Immature natural killer cell (primary cell): ENCODE measurements at regions not wholly inside any gene's neighbourhood (a gene's known extent, or its start where the extent isn't known, plus 50 kb on each side); places are given as distances from the start of the nearest gene placed in this dataset.

ENCODE experiments used
- DNase-seq, 3 donors: peaks; one replicate each; pipeline ENCODE4 v3.0.0; 2022; ENCODE audit warnings: mixed read lengths in 1 of 3
- H3K27ac Mint-ChIP-seq, 6 donors: one replicate each; pipeline ENCODE4 v1.8.0; 2020; ENCODE audit warnings: mixed read lengths in 6 of 6, mild to moderate bottlenecking in 5 of 6, inconsistent platforms in 4 of 6, moderate library complexity in 3 of 6
- H3K27me3 Mint-ChIP-seq, 3 donors: one replicate each; pipeline ENCODE4 v1.8.0; 2020 to 2021; ENCODE audit warnings: low read depth in 3 of 3, mild to moderate bottlenecking in 3 of 3, mixed read lengths in 3 of 3, moderate library complexity in 3 of 3, inconsistent platforms in 1 of 3
- H3K36me3 Mint-ChIP-seq, 3 donors: one replicate each; pipeline ENCODE4 v1.8.0; 2020; ENCODE audit warnings: mixed read lengths in 3 of 3, inconsistent platforms in 2 of 3, mild to moderate bottlenecking in 2 of 3
- H3K4me1 Mint-ChIP-seq, 2 donors: one replicate each; pipeline ENCODE4 v1.8.0; 2020; ENCODE audit warnings: inconsistent platforms in 2 of 2, mild to moderate bottlenecking in 2 of 2, mixed read lengths in 2 of 2, moderate library complexity in 1 of 2
- H3K4me3 Mint-ChIP-seq, 5 donors: one replicate each; pipeline ENCODE4 v1.8.0; 2020; ENCODE audit warnings: mild to moderate bottlenecking in 5 of 5, mixed read lengths in 5 of 5, inconsistent platforms in 3 of 5, moderate library complexity in 3 of 5
- H3K9me3 Mint-ChIP-seq, 6 donors: one replicate each; pipeline ENCODE4 v1.8.0; 2020; ENCODE audit warnings: mild to moderate bottlenecking in 6 of 6, mixed read lengths in 6 of 6, inconsistent platforms in 4 of 6, moderate library complexity in 3 of 6

- no peak for DNase-seq
- Mint-ChIP-seq H3K4me1 (no peaks in the 10 kb centered on the region), H3K9me3 (peaks cover 0 to 3% (median 0%) of the 10 kb centered on the region in 6 donors), H3K27ac (no peak overlapping the region), H3K27me3 (peaks cover 3 to 15% (median 11%) of the 10 kb centered on the region in 3 donors), H3K36me3 (no peaks in the 10 kb centered on the region), H3K4me3 (no peak overlapping the region)
These were observed 238.2 kb upstream of the AGAP1 start for GRCh38 chr2:235255693-235256092.

GRCh38 chr2:235257590-235257989 lies 236.3 kb upstream of the AGAP1 start:
- no peak overlapping the region for H3K4me3 Mint-ChIP-seq
- H3K4me1 Mint-ChIP-seq = no peaks in the 10 kb centered on the region
- peaks cover 3 to 13% (median 5%) of the 10 kb centered on the region in 3 donors for H3K27me3 Mint-ChIP-seq
- H3K9me3 Mint-ChIP-seq = peaks cover 0 to 3% (median 0%) of the 10 kb centered on the region in 6 donors
- no peaks in the 10 kb centered on the region for H3K36me3 Mint-ChIP-seq
- DNase-seq = no peak
- no peak overlapping the region for H3K27ac Mint-ChIP-seq

- no peak for DNase-seq
- Mint-ChIP-seq H3K4me3 (no peak overlapping the region), H3K36me3 (peaks cover 0 to 4% (median 0%) of the 10 kb centered on the region in 3 donors), H3K9me3 (peaks cover 0 to 5% (median 0%) of the 10 kb centered on the region in 6 donors), H3K27me3 (peaks cover 8 to 15% (median 10%) of the 10 kb centered on the region in 3 donors), H3K27ac (no peak overlapping the region), H3K4me1 (no peaks in the 10 kb centered on the region)
These were observed 231.1 kb upstream of the AGAP1 start for GRCh38 chr2:235262750-235263149.

- Mint-ChIP-seq H3K4me3 (no peak overlapping the region), H3K27ac (no peak overlapping the region), H3K4me1 (peaks cover 0 to 3% of the 10 kb centered on the region in 2 donors), H3K36me3 (peaks cover 0 to 4% (median 0%) of the 10 kb centered on the region in 3 donors), H3K9me3 (peaks cover 0 to 7% (median 0%) of the 10 kb centered on the region in 6 donors), H3K27me3 (peaks cover 8 to 15% (median 13%) of the 10 kb centered on the region in 3 donors)
- no peak for DNase-seq
These were observed 230.4 kb upstream of the AGAP1 start for GRCh38 chr2:235263205-235264120.

GRCh38 chr2:235264121-235264493 lies 229.7 kb upstream of the AGAP1 start:
- peaks cover 12 to 18% (median 15%) of the 10 kb centered on the region in 3 donors for H3K27me3 Mint-ChIP-seq

GRCh38 chr2:235264512-235264911 lies 229.3 kb upstream of the AGAP1 start:
- Mint-ChIP-seq H3K27me3 (peaks cover 12 to 20% (median 16%) of the 10 kb centered on the region in 3 donors), H3K27ac (no peak overlapping the region), H3K9me3 (peaks cover 0 to 7% (median 0%) of the 10 kb centered on the region in 6 donors), H3K36me3 (peaks cover 0 to 4% (median 0%) of the 10 kb centered on the region in 3 donors), H3K4me3 (no peak overlapping the region), H3K4me1 (peaks cover under 1 to 7% of the 10 kb centered on the region in 2 donors)
- no peak for DNase-seq

More at GRCh38 chr2:235264121-235264493, 229.7 kb upstream of the AGAP1 start:
- Mint-ChIP-seq H3K4me3 (no peak overlapping the region), H3K9me3 (peaks cover 0 to 7% (median 0%) of the 10 kb centered on the region in 6 donors), H3K27ac (no peak overlapping the region), H3K4me1 (peaks cover 0 to 7% of the 10 kb centered on the region in 2 donors), H3K36me3 (peaks cover 0 to 4% (median 0%) of the 10 kb centered on the region in 3 donors)
- DNase-seq = no peak

GRCh38 chr2:235265348-235265965 lies 228.4 kb upstream of the AGAP1 start:
- no peak for DNase-seq
- H3K36me3 Mint-ChIP-seq = peaks cover 0 to 4% (median 0%) of the 10 kb centered on the region in 3 donors
- peaks cover 14 to 26% (median 16%) of the 10 kb centered on the region in 3 donors for H3K27me3 Mint-ChIP-seq
- H3K4me1 Mint-ChIP-seq = peaks cover 7 to 14% of the 10 kb centered on the region in 2 donors
- peaks cover 0 to 8% (median 0%) of the 10 kb centered on the region in 6 donors for H3K9me3 Mint-ChIP-seq
- no peak overlapping the region for H3K4me3 Mint-ChIP-seq
- no peak overlapping the region for H3K27ac Mint-ChIP-seq

- peaks cover 0 to 10% (median 0%) of the 10 kb centered on the region in 6 donors for H3K9me3 Mint-ChIP-seq
- H3K27me3 Mint-ChIP-seq = peaks cover 13 to 32% (median 18%) of the 10 kb centered on the region in 3 donors
- H3K27ac Mint-ChIP-seq = no peak overlapping the region
- H3K4me1 Mint-ChIP-seq = peaks cover 24 to 32% of the 10 kb centered on the region in 2 donors
- H3K4me3 Mint-ChIP-seq = peak overlapping the region in 1 of 5 donors; percentile 21
- H3K36me3 Mint-ChIP-seq = peaks cover 0 to 4% (median 0%) of the 10 kb centered on the region in 3 donors
- no peak for DNase-seq
These were observed 226.6 kb upstream of the AGAP1 start for GRCh38 chr2:235267251-235267650.

GRCh38 chr2:235268535-235268934 lies 225.3 kb upstream of the AGAP1 start:
- H3K36me3 Mint-ChIP-seq = peaks cover 0 to 4% (median 0%) of the 10 kb centered on the region in 3 donors
- no peak overlapping the region for H3K27ac Mint-ChIP-seq
- no peak overlapping the region for H3K4me3 Mint-ChIP-seq
- peaks cover 0 to 10% (median 0%) of the 10 kb centered on the region in 6 donors for H3K9me3 Mint-ChIP-seq
- H3K4me1 Mint-ChIP-seq = peaks cover 24 to 33% of the 10 kb centered on the region in 2 donors
- no peak for DNase-seq
- peaks cover 13 to 33% (median 20%) of the 10 kb centered on the region in 3 donors for H3K27me3 Mint-ChIP-seq

- H3K27me3 Mint-ChIP-seq = peaks cover 22 to 37% (median 23%) of the 10 kb centered on the region in 3 donors
- peaks cover 0 to 4% (median 0%) of the 10 kb centered on the region in 3 donors for H3K36me3 Mint-ChIP-seq
- peaks cover 24 to 33% of the 10 kb centered on the region in 2 donors for H3K4me1 Mint-ChIP-seq
- peaks cover 0 to 14% (median 5%) of the 10 kb centered on the region in 6 donors for H3K9me3 Mint-ChIP-seq
- DNase-seq = no peak
- peak overlapping the region in 2 of 5 donors; percentile 38 to 49 for H3K4me3 Mint-ChIP-seq
- peak overlapping the region in 1 of 6 donors; percentile 32 for H3K27ac Mint-ChIP-seq
These were observed 223.6 kb upstream of the AGAP1 start for GRCh38 chr2:235270291-235270690.

GRCh38 chr2:235270956-235271355 lies 222.9 kb upstream of the AGAP1 start:
- peaks cover 24 to 33% of the 10 kb centered on the region in 2 donors for H3K4me1 Mint-ChIP-seq

GRCh38 chr2:235271936-235272335 lies 221.9 kb upstream of the AGAP1 start:
- H3K36me3 Mint-ChIP-seq = peaks cover 0 to 4% (median 0%) of the 10 kb centered on the region in 3 donors
- H3K4me3 Mint-ChIP-seq = no peak overlapping the region
- H3K9me3 Mint-ChIP-seq = peaks cover 0 to 19% (median 4%) of the 10 kb centered on the region in 6 donors
- peaks cover 24 to 33% of the 10 kb centered on the region in 2 donors for H3K4me1 Mint-ChIP-seq
- peak overlapping the region in 1 of 6 donors; percentile 6 for H3K27ac Mint-ChIP-seq
- no peak for DNase-seq
- peaks cover 17 to 39% (median 19%) of the 10 kb centered on the region in 3 donors for H3K27me3 Mint-ChIP-seq

More at GRCh38 chr2:235270956-235271355, 222.9 kb upstream of the AGAP1 start:
- Mint-ChIP-seq H3K27ac (peak overlapping the region in 2 of 6 donors; percentile 32 to 85), H3K36me3 (peaks cover 0 to 4% (median 0%) of the 10 kb centered on the region in 3 donors), H3K27me3 (peaks cover 22 to 37% (median 23%) of the 10 kb centered on the region in 3 donors), H3K9me3 (peaks cover 0 to 16% (median 5%) of the 10 kb centered on the region in 6 donors), H3K4me3 (peak overlapping the region in 2 of 5 donors; percentile 38 to 49)
- peak; percentile 59 to 70 (median 63) for DNase-seq

- H3K9me3 Mint-ChIP-seq = peaks cover 0 to 12% (median 4%) of the 10 kb centered on the region in 6 donors
- DNase-seq = no peak
- H3K27me3 Mint-ChIP-seq = peaks cover 14 to 30% (median 19%) of the 10 kb centered on the region in 3 donors
- no peak overlapping the region for H3K27ac Mint-ChIP-seq
- H3K36me3 Mint-ChIP-seq = no peaks in the 10 kb centered on the region
- H3K4me3 Mint-ChIP-seq = no peak overlapping the region
- H3K4me1 Mint-ChIP-seq = peaks cover 24 to 26% of the 10 kb centered on the region in 2 donors
These were observed 219.8 kb upstream of the AGAP1 start for GRCh38 chr2:235274023-235274422.
